ENCODE measurements at regions not wholly inside any gene's neighbourhood (a gene's known extent, or its start where the extent isn't known, plus 50 kb on each side); places are given as distances from the start of the nearest gene placed in this dataset.

- no TSS peak for BruUV-seq (replicated peaks)
- H3K4me1 ChIP-seq (ENCODE audit: insufficient read depth, low read length): no peaks in the 10 kb centered on the region
- intact Hi-C loops (cut with micrococcal nuclease): no loop called here
- no peak overlapping the region for H3K9ac ChIP-seq (ENCODE audit: low read length)
- no peaks in the 10 kb centered on the region for H3K79me2 ChIP-seq (ENCODE audit: low read length)
- H3K9me3 ChIP-seq (ENCODE audit: low read length): no peaks in the 10 kb centered on the region
- 0 out of 2 replicates have a peak, but pooled peaks cover 2% of the 10 kb centered on the region for H3K27me3 ChIP-seq (ENCODE audit: low read length)
- H3K4me2 ChIP-seq (ENCODE audit: low read length): no peak overlapping the region
- no peaks in the 10 kb centered on the region for H4K20me1 ChIP-seq (ENCODE audit: low read length)
- no peak overlapping the region for H3K27ac ChIP-seq (ENCODE audit: low read length)
- ATAC-seq (no peak), DNase-seq (no peak)
- no peaks in the 10 kb centered on the region for H3K9me2 ChIP-seq (replicated peaks; ENCODE audit: low read length)
- ChIA-PET CTCF (no interaction called here), POLR2A (ENCODE audit: unreplicated experiment) (no interaction called here)
- no peaks in the 10 kb centered on the region for H3K36me3 ChIP-seq (ENCODE audit: low read depth, low read length)
- TF ChIP-seq, protein P1, sequence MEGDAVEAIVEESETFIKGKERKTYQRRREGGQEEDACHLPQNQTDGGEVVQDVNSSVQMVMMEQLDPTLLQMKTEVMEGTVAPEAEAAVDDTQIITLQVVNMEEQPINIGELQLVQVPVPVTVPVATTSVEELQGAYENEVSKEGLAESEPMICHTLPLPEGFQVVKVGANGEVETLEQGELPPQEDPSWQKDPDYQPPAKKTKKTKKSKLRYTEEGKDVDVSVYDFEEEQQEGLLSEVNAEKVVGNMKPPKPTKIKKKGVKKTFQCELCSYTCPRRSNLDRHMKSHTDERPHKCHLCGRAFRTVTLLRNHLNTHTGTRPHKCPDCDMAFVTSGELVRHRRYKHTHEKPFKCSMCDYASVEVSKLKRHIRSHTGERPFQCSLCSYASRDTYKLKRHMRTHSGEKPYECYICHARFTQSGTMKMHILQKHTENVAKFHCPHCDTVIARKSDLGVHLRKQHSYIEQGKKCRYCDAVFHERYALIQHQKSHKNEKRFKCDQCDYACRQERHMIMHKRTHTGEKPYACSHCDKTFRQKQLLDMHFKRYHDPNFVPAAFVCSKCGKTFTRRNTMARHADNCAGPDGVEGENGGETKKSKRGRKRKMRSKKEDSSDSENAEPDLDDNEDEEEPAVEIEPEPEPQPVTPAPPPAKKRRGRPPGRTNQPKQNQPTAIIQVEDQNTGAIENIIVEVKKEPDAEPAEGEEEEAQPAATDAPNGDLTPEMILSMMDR (conservative IDR thresholded peaks at IDR 0.05; ENCODE audit: low read depth, low read length): no peak
- TF ChIP-seq EZH2 (IDR thresholded peaks at IDR 0.05; ENCODE audit: low read length, unreplicated experiment) (no peak), EZH2phosphoT487 (IDR thresholded peaks at IDR 0.05; ENCODE audit: borderline replicate concordance, low read length) (no peak)
- H2AFZ ChIP-seq (ENCODE audit: low read length): no peak overlapping the region
- no peaks in the 10 kb centered on the region for H3F3A ChIP-seq (ENCODE audit: low read length, unreplicated experiment)
- no peak overlapping the region for H3K4me3 ChIP-seq (ENCODE audit: low read length)
Measured at GRCh38 chr4:23348789-23349498, 540.9 kb downstream of the PPARGC1A start.

DNA sequence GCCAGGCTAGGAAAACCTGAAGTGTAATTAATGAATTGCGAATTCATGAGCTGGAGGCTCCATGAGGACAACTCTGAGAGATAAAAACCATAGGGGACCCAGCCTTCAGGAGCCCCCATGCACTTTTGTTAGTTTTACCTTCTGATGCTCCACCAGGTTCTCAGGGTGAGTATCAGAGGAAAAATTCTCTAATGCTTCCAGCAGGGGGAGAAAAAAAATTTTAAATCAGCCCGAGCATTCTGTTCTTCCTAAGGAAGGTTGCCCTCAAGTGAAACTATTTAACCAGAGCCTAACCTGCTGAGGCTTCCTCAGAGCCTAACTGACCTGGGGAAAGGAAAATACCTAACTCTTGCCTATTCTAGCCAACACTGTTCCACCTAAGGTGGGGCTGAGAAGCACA is 552.6 kb downstream of the PPARGC1A start:
- Histone ChIP-seq H3F3A (ENCODE audit: low read length, unreplicated experiment) (no peaks in the 10 kb centered on the region), H3K9ac (ENCODE audit: low read length) (no peak overlapping the region), H3K4me1 (ENCODE audit: insufficient read depth, low read length) (peaks cover 16% of the 10 kb centered on the region), H3K4me3 (ENCODE audit: low read length) (no peak overlapping the region), H3K9me2 (replicated peaks; ENCODE audit: low read length) (no peaks in the 10 kb centered on the region), H3K79me2 (ENCODE audit: low read length) (no peaks in the 10 kb centered on the region), H2AFZ (ENCODE audit: low read length) (no peak overlapping the region), H3K27ac (ENCODE audit: low read length) (no peak overlapping the region), H3K4me2 (ENCODE audit: low read length) (no peak overlapping the region), H3K36me3 (ENCODE audit: low read depth, low read length) (no peaks in the 10 kb centered on the region), H4K20me1 (ENCODE audit: low read length) (no peaks in the 10 kb centered on the region), H3K9me3 (ENCODE audit: low read length) (no peaks in the 10 kb centered on the region), H3K27me3 (ENCODE audit: low read length) (no peaks in the 10 kb centered on the region)
- ATAC-seq: peak; percentile 29; the same call in 1 of the 2 replicates
- TF ChIP-seq, protein P1 (conservative IDR thresholded peaks at IDR 0.05; ENCODE audit: low read depth, low read length): peak; percentile 47
- TF ChIP-seq EZH2phosphoT487 (IDR thresholded peaks at IDR 0.05; ENCODE audit: borderline replicate concordance, low read length): no peak
- peak; percentile 37 for DNase-seq
- ChIA-PET POLR2A (ENCODE audit: unreplicated experiment) (interaction anchor here (0.6 kb wide), 1 partner anchor 433 kb away, joined by 3 read pairs; no protein-coding TSS in a partner anchor), CTCF (no interaction called here)
- intact Hi-C loops (cut with micrococcal nuclease): no loop called here
- no TSS peak for BruUV-seq (replicated peaks)

Measured in PC-3 (cell line).